Effector CD4-positive, alpha-beta T cell (primary cell): ENCODE measurements at regions not wholly inside any gene's neighbourhood (a gene's known extent, or its start where the extent isn't known, plus 50 kb on each side); places are given as distances from the start of the nearest gene placed in this dataset.
"Not testable (repeated sequence)": the region's sequence is repeated elsewhere in the genome, so short reads cannot be mapped to it uniquely, and the experiment has no call there.

Experiments
- DNase-seq: peaks from one replicate; pipeline ENCODE4 v3.0.0-alpha.2; 2020

DNA sequence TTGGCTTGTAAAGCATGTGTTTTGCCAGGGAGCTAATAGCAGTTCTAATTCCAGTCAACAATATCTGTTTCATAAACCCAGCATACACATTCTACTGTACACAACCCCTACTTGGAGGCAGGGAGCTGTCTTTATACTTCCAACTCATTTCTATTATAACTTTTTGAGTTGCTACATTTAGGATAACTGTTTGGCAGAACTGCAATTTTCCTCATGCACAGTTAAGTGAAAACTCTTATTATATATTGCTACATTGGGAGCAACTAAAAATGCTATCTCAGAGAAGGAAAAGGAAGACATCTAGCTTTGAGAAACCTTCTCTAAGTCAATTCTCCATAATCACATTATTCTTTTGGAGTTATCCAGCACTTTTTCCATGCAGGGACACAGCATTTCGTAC lies 480.2 kb downstream of the RPS29 start:
- no peak for DNase-seq

DNA sequence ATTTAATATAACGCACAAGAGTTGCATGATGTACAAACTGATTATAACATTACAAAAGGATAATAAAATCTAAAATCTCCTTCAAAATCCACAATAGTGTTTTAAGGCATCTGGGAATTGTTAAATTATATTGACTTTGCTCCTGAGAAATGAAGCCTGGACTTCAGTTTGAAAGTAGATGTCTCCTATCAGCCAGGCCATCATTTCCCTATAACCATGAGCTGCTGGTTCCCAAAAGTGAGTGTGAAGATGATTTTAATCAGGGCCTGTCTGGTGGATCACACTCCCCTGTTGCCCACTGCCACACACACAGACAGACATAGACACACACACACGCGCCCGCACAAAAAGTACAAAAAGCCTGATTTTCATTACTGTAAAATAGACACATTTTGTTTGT lies 480.7 kb downstream of the RPS29 start:
- DNase-seq, result no peak

DNA sequence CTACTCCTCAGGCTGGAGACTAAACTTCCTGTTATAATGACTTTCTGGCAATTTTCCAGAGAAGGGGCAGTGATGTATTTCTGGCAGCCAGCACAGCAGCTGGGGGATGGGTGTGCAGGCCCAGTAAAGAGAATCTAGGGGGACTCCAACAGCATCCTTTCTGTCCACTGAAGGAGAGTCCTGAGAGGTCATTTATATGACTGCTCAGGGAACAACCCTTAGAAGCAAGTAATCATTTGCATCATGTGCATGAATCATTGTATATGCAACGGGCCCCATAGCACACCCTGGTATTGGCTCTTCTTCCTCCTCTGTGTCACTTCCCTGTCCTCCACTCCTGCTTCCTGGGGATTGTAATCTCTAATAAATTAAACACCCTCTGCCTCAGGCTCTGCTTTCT lies 493.8 kb downstream of the RPS29 start:
- no peak for DNase-seq

DNA sequence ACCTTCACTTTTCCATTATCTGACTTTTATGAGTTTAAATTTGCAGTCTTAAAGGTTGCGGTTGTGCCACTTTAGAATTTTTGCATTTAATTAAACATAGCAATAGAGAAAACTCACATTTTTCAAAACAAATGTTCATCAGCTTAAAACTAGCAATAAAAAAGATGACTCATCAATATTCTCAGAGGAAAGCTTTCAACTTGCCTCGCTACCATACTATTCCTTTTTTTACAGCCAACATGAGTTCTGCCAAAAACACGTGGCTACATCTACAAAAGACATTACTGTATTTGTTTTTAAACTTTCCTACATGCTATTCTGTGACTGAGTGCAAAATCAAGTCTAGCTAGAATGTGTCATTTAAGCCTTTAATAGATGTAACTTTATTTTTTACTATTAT lies 497.1 kb downstream of the RPS29 start:
- DNase-seq, result no peak

DNA sequence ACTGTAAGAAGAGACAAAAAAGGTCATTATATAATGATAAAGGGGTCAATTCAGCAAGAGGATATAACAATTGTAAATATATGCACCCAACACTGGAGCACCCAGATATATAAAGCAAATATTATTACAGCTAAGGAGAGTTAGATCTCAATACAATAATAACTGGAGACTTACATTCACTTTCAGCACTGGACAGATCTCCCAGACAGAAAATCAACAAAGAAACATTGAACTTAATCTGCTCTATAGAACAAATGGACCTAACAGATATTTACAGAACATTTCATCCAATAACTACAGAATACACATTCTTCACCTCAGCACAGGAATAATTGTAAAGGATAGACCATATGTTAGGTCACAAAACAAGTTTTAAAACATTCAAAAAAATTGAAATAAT lies 512.9 kb downstream of the RPS29 start:
- DNase-seq, result not testable (repeated sequence)

DNA sequence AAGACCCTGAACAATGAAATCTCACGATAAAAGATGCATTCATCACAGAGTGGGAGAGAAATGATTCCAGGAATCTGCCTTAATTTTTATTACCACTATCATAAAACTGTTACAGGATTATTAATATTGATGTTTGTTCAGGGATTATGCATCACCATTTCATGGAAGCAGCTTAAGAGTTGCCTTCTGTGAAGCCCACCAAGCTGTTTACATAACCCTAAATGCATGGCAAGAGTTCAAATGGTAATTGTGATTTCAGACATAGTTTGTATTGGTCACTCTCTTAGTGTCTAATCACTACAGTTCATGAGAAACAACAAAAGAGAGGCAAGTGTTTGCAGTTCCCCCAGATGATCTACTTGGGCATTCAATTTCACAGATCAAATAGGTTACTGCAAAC lies 527.7 kb downstream of the RPS29 start:
- DNase-seq, result no peak

DNA sequence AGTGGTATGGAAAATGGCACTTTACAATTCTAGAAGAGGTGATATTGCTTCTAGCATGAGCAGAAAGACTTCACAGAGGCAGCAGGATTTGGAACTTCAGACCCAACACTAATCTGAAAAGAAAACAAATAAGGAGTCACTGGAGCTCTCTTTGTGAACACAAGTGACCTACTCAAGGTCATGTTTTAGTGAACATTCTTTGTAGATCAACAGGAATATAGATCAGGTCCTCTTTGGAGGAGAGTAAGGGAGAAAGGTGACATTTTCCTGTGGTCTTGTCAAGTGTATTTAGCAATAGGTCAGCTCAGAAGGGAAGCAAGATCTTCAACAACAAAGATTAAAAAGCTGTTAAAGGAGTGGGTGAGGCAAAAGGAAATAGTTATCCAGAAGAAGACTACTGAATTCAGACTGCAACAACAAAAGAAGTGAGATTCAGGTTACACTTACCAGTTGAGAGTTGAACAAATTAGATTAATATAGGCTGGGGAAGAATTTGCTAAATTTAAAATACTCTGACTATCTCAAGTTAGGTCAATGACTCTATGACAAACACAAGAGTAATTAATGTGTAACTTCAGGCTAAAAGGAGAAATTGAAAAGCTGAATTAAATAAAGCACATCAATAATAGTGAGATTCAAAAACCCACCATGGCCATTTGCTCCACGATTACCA lies 528.2 kb downstream of the RPS29 start:
- no peak for DNase-seq

DNA sequence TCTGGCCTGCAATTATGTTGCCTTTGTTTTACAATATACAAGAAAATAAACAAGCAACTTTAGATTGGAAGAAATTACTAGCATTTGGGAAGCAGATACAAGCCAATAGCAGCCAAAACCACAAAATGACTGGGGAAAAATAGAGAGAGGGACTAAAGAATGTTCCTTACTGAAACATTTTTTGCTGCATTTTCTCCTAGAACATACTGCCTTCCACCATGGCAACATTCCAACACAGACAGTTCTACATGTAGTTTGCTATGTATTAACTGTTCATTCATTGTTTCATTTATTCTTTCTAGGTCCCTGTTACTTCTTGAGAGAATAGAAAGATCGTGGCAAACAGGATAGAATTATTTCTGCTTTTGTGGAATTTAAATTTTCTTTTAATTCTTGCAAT lies 530.2 kb downstream of the RPS29 start:
- no peak for DNase-seq

DNA sequence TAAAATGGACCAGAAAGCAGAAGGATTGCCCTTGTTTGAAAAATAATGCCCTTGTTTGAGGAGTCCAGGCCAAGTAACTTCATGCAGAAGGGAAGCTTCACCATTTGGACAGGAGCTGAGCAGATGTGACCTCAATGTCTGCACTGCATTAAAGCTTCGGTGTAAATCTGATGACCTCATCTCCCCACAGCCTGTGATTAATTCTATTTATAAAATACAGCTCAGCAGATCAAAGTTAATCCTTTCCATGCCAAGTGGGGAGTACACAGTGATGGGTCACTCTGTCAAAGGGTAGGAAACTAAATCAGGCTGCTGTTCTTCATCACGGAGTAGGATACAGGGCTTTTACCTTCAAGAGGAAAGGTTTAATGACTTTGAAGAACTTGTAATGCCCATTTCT lies 533.7 kb downstream of the RPS29 start:
- DNase-seq, result no peak

DNA sequence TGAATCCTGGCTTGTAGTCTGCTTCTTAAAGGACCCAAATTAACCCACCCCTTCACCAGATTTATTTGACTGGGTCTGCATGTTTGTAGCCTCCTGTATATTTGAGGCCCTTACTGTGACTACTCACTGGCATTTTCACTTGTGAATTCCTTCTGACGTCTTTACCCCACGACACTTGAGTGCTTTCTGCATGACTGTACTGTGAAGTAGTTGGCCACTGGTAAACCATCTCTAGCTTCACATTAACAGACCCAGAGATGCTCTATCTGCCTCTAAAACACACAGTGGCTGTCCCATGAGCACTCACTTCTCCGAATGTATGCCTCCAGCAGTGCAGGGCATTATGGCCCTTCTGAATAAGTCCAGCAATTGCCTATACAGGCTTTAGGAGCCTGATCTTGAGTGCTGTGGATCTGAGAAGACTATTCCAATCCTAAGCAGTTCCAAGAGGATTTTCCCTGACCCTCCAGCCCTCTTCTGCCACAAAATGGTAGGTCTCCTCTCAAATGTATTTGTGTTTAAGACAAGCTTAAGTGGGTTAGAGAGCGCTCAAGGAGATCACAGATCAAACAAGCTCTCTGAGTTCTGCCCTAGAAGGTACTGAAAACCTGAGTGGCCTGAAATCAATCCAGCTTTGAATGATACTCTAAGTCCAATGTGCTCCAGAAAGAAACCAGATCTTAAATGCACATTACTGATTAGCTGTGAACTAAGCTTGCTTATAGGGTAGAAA lies 534.7 kb downstream of the RPS29 start:
- DNase-seq, result no peak

DNA sequence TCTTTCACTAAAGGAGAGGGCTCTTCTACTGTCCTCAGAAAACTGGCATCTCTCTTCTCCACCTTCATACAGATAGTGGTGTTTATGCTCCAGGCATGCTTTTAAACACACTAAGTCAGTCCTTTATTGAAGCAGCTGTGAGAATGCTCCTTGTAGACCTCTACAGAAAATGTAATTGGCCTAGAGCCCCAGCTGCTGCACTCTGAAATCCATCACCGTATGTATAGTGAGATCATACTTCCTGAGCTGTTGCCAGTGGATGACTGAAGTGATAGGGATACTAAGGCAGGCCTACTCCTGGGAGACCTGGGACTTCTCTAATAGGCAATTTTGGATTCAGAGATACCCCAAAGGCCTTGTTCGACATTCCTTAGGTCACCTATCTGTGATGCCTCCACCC lies 535.4 kb downstream of the RPS29 start:
- DNase-seq, result no peak

DNA sequence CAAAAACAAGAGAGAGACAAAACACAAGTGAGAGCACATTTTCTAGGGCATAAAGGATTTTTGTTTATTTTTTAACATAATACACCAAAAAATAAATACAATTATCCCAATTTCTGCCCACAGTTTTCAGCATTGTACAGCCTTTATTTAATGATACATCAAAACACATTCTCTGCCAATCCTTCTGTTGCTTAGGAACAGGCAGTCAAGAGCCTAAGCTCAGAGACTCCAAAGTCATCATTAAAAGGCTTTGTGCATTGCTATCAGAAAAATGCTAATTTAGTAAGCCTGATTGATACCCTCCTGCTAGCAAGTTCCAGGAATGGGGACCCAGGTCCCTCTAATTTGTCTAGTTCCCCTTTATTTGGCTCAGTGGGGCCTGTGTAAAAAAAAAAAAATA lies 536.5 kb downstream of the RPS29 start:
- DNase-seq, result no peak

DNA sequence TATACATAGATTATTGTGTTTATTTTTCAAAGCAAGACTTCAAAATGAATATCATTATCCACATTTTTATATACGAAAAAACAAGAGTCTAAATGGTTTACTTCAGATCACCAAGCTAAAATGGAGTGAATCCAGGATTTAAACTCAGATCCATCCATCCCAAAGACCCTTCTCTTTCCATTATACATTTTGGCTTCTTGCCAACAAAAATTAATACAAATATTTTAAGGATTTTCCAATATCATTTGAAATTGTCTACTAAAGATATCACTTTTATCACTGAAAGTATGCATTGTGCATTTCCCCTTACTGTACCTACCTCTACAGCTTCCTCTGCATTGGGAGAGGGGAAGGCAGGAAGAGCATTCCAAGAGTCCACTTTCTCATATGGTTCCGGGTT lies 541.2 kb downstream of the RPS29 start:
- DNase-seq, result no peak

DNA sequence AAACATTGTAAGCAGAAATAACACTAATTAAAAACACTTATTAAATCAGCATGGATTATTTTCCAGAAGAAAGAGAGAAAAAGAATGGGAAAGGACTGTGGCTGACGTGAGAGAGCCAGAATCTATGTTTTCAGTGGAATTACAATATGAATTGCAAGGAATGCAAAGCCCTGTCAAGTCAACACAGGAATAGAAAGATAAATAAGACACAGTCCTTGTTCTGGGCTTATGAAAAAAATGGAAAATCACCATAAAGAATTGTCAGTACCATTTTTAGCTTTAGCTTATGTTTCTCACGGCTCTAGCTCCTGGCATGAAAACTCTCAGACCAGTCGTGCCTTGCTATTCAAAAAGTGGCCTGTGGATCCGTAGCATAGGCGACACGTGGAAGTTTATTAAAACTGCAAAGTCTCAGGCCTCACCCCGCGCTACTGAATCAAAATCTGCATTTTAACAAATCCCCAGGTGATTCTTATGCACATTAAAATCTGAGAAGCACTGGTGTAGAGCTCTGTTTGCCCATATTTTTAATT lies 549.1 kb downstream of the RPS29 start:
- DNase-seq, result no peak

DNA sequence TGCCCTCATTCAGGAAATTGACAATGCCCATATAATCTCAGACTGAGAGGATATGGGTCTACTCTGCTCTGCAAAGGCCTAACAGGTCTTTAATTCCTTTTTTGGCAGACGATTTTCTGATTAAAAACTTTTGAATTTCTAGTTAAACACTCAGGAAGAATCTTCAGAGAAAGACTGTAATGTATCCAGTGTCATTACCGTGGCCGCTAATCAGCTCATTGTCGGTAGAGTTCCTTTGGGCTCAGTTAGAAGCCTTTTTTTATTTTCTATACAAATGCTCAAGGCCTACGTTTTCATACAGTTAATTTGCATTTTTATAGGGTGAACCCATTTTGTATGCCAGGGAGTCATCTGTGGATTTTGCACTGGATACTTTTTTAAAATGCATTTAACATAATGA lies 549.9 kb downstream of the RPS29 start:
- no peak for DNase-seq

DNA sequence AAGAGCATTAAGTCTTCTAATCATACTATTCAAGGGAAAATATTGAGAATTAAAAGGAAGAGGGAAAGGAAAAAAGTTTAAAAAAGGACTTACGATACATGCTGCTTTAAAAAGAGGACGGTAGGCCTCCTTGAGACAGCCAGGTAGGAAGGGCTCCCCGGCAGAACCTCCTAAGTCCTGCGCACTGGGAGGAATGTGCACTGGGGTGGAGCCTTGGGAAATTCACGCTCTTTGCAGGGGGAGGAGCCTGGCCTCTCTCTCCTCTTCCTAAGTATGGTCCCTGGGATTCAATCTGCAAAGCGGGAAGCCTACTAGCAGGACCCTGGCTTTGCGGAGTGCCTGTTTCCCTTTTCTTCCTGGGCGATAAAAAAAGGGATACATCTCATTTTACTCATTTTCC lies 553.0 kb downstream of the RPS29 start:
- no peak for DNase-seq

DNA sequence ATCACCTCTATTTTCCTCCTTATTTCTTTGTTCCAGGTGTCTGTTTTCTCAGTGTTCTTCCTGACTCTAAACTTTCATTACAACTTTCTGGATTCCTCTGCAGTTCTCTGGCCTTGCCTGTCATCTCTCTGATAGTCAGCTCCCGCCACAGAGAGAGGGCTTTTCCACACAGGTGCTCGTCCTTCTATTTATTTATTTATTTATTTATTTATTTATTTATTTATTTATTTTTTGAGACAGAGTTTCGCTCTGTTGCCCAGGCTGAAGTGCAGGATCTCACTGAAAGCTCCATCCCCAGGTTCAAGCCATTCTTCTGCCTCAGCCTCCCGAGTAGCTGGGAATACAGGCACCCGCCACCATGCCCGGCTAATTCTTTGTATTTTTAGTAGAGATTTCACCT lies 554.5 kb downstream of the RPS29 start:
- not testable (repeated sequence) for DNase-seq

DNA sequence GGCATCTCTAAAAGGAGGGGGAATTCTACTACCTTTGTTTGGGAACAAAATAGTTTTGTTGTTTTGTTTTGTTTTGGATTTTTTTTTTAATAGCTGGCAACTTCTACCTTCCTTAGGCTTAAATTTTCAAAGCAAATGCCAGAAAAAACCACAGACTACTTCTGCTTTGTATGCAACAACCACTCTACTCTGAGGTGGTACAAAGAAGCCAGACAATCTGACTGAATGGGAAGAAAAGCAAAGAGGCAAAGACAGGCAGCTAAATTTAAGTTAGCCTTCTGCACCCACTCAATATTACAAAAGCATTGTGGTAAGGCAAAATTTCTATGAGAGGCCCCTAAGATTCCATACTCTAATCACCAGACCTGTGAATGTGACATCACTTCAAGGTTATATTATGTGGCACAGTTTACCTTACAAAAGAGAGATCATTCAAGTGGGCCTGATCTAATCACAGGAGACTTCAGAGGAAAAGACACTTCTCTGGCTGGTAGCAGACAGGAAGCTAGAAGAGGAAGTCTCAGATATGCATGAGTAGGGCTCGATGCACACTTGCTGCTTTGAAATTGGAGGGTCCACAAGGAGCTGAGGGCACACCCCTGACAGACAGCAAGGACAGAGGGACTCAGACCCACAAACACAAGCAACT lies 566.6 kb downstream of the RPS29 start:
- no peak for DNase-seq

DNA sequence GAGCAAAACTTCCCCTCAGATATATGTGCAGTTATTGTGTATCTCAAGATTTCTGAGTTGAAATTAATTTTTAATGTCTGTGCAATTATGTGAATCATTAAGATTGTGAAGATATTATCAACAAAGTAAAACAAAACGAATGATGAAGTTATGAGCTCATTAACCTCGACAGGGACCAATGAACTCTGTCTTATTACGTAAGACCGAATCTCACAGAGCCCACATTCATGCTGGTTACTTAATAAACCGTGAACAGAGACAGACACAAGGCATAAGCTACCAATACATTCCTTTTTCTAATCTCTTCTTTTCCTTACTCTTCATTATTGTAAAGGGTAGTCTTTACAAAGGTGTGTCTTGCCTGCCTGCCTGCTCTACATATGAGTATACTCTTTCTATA lies 568.7 kb downstream of the RPS29 start:
- DNase-seq, result no peak

DNA sequence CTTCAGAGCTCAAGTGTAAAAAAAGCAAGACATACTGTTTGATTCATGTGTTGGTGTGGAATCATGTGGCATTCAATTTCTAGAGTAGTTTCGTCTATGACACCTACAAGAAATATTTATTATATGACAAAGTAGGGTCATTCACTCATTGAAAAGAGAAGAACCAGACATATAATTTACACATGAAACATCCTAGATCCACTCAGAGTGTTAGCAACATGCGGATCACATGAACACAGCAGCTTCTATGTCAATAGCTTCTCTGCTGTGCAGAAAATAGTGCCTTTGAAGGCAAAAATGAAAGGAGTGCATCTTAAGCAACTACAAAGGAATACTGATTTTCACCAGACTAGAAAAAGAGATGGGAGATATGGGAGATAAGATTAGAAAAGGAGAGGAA lies 569.8 kb downstream of the RPS29 start:
- no peak for DNase-seq

DNA sequence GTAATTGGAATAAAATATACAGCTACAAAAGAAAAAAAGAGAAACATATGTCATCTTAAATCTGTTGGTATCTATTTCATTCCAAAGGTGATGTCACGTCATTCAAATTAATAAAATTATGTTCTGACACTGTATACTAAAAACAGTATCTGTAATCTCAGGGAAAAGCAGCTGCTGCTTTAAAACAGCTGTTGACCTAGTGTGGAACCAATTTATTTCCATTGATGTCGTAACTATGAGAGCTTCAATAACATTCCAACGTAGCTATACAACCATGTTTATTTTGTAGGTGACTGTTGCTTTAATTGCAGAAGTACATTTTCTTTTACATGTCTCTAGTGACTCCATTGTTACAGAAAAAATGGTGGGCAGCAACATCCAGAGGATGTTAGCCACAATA lies 571.7 kb downstream of the RPS29 start:
- DNase-seq, result no peak

DNA sequence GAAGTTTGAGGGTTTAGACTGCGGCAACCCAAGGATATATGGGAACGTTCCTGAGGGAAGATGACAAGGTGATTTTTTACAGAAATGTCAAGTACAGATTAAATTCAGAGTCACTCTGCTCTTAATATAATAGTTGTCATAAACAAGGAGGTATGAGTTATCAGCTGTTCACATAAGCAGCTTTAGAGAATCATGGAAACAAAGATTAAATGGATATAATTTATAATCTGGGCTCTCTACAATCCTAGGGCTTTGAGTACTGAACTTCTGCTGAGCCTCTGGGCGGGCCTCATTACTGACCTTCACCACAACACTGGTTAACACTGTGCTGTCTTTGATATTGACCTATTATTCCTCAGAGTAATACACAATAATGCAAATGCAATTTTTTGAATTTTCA lies 577.8 kb downstream of the RPS29 start:
- no peak for DNase-seq

DNA sequence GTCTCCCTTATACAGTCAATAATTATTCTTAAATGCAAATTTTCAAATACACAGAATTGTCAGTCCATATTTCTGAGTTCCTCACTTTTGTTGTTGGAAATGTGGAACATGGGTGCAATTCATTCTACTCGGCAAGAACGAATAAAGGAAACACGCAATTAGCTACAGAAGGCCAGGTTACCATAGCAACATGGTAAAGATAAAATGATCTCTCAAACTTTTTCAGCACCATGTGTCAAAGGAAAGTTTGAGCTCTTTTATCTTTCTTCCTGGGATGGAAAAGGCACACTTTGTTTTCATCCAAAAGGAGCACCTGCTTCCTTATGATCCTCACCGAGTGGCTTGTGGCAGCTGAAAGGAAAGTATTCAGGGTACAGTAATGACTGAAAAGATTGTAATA lies 595.0 kb downstream of the RPS29 start:
- DNase-seq, result no peak

DNA sequence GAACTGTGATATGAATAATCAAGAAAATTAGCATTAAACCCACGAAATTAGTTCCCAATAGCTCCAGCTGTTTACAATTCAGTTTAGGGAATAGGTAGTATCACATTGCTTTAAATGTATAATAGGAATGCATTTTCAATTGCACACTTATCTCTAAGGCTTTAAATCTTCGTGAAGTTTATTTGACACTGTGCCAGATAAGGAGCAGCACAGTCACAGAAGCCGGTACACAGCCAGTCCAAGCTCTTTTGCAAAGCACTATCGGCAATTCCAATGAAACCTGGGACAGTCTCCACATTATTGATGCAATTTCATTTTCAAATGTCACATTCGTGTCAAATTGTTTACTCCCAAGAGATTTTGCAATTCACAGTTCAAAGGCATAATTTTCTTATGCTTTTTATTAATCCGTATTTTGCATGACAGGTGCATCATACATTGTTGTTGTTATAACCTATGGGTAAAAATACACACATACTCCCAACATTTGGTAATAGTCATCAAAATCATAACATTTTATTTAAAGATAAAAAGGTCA lies 602.8 kb downstream of the RPS29 start:
- no peak for DNase-seq
